ENCODE measurements at regions not wholly inside any gene's neighbourhood (a gene's known extent, or its start where the extent isn't known, plus 50 kb on each side); places are given as distances from the start of the nearest gene placed in this dataset.
"Not testable (repeated sequence)": the region's sequence is repeated elsewhere in the genome, so short reads cannot be mapped to it uniquely, and the experiment has no call there.

DNA sequence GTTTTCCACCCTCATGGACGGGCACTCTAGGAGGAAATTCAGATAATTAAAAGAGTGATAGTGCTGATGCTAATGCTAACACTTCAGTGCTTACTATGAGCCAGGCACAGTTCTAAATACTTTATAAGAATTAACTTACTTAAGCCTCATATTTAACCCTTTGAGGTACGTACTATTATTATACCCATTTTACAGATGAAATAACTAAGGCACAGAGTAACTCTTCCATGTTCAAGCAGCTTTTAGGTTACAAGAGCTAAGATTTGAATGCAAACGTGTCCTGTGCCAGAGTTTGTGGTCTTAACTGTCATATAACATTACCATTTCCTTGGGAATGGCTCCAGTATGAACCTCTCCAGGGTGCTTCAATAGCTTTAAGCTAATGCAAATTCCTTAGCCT lies 114.7 kb upstream of the PRR23C start:
- no peaks in the 10 kb centered on the region for H3K9me3 ChIP-seq
- no peak overlapping the region for H3K4me2 ChIP-seq
- H3K4me3 ChIP-seq: no peak overlapping the region
- no peaks in the 10 kb centered on the region for H4K20me1 ChIP-seq
- H3K36me3 ChIP-seq: no peaks in the 10 kb centered on the region
- H3K9ac ChIP-seq: no peak overlapping the region
- no peak for TF ChIP-seq Cebpa-rat (IDR thresholded peaks at IDR 0.05)
- no peaks in the 10 kb centered on the region for H3K27me3 ChIP-seq
- H3K27ac ChIP-seq: no peak overlapping the region
- no peaks in the 10 kb centered on the region for H3K4me1 ChIP-seq

DNA sequence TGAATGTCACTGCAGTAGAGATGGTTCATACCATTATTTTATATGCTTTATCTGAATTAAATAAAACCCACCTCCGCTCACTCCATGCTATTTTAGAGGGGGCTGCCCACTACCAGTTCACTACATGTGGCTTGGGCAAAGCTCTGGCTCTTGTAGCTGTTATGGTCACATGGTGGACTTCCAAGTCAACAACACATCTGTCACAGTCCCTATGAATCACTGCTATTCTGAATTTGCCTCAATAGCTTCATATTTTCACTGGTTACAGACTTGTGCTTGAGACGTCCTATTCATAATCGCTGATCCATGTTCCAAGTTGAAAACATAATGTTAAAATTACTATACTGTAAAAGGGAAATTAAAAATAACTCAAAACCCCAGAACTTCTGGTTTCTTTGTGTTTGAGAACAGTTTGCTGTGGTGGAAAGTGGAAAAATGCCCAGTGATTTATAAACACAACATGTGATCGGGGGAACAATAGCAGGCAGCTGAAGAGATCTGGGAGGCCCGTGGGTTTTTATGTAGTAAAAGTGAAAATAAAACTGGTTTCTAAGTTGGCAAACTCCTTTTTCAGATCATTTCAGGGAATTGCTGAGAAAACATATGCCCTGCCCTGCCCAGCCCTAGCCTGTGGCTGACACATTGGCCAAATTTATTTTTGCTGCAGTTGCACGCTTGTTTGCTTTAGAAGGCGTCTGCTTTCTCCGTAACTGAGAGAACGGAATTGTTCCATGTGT lies 128.8 kb upstream of the PRR23C start:
- Histone ChIP-seq H4K20me1 (no peaks in the 10 kb centered on the region), H3K4me2 (peak overlapping the region; percentile 63), H3K4me3 (peak overlapping the region; percentile 9; the same call in 1 of the 2 replicates), H3K9ac (peak overlapping the region; percentile 22; the same call in 1 of the 2 replicates), H3K27me3 (no peaks in the 10 kb centered on the region), H3K27ac (peak overlapping the region; percentile 56; the same call in 1 of the 2 replicates), H3K9me3 (no peaks in the 10 kb centered on the region; the same call in 1 of the 2 replicates), H3K36me3 (no peaks in the 10 kb centered on the region), H3K4me1 (peaks cover 16% of the 10 kb centered on the region)
- no peak for TF ChIP-seq Cebpa-rat (IDR thresholded peaks at IDR 0.05)

DNA sequence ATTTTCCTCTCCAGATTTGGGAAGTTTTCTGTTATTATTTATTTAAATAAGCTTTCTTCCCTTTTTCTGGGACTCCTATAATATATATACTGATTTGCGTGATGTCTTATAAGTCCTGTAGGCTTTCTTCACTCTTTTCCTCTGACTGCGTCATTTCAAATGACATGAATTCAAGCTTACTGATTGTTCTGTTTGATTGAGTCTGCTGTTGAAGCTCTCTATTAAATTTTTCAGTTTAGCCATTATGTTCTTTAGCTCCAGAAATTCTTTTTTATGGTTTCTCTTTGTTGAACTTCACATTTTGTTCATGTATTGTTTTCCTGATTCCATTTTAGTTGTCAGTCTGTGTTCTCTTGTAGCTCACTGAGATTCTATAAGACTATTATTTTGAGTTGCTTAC lies 135.8 kb upstream of the PRR23C start:
- Histone ChIP-seq H3K27me3 (no peaks in the 10 kb centered on the region), H3K9ac (no peak overlapping the region), H3K4me1 (no peaks in the 10 kb centered on the region), H3K27ac (no peak overlapping the region), H4K20me1 (no peaks in the 10 kb centered on the region), H3K4me2 (no peak overlapping the region), H3K4me3 (no peak overlapping the region), H3K9me3 (peaks cover 15% of the 10 kb centered on the region), H3K36me3 (no peaks in the 10 kb centered on the region)
- no peak for TF ChIP-seq Cebpa-rat (IDR thresholded peaks at IDR 0.05)

DNA sequence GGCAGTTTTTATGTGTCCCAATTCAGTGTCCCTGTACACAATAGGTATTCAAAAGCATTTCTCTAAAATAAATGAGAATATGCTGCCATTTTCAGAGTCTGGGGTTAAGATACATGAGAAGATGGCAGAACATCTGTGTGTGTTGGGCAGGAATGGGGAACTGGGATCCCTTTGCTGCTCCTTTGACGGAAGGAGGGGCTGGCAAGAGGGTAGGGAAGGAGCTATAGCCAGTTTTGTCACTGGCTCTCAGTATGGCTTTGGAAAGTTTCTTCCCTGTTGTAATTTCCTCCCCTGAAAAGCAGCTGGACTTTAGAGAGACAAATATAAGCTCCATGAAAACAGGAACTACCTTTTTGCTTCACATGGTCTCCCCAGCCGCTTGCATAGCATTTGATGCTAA lies 137.5 kb upstream of the PRR23C start:
- Histone ChIP-seq H3K4me1 (no peaks in the 10 kb centered on the region), H3K9me3 (peaks cover 15% of the 10 kb centered on the region), H3K36me3 (no peaks in the 10 kb centered on the region), H3K9ac (no peak overlapping the region), H3K27ac (no peak overlapping the region), H3K4me2 (no peak overlapping the region), H3K27me3 (no peaks in the 10 kb centered on the region), H4K20me1 (no peaks in the 10 kb centered on the region), H3K4me3 (no peak overlapping the region)
- no peak for TF ChIP-seq Cebpa-rat (IDR thresholded peaks at IDR 0.05)

DNA sequence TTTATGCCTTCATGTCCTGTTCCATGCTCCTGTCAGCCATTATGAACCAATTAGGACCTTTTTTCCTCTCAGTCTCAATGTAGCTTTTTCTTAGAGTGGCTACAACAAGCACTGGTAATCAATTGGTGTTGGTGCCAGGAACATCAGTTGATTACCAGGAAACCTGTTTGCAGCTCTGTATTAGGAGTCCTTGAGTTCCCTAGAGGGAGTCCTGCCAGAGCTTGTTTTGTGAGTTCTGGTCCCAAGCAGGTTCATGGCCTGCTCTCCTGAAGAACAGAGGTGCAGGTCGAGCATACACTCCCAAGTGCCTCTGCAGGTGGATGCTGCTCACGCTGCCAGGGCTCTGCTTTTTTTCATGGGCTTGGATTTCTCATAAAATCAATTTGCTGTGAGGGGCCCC lies 137.9 kb upstream of the PRR23C start:
- Histone ChIP-seq H3K27ac (no peak overlapping the region), H3K4me1 (no peaks in the 10 kb centered on the region), H4K20me1 (no peaks in the 10 kb centered on the region), H3K4me2 (no peak overlapping the region), H3K36me3 (no peaks in the 10 kb centered on the region), H3K27me3 (no peaks in the 10 kb centered on the region), H3K9me3 (peaks cover 15% of the 10 kb centered on the region), H3K9ac (no peak overlapping the region), H3K4me3 (no peak overlapping the region)
- no peak for TF ChIP-seq Cebpa-rat (IDR thresholded peaks at IDR 0.05)

DNA sequence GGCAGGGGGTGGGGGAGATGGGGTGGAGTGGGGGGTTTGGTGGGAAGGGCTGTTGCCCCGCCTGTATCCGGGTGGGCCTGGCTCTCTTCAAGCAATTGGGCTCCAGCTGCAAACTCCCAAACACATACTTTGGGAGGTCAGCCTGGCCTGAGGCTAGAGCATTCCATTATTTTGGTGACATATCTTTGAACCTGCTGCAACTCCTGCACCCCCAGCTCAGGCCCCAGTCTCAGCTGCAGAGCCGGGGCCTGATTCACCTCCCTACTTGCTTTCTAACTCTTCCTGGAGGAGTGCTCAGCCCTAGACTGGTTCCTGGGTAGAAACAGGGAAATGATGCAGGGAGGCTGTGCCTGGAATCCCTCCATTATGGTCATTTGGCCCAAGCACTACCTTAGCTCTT lies 140.8 kb upstream of the PRR23C start:
- Histone ChIP-seq H3K9me3 (peaks cover 9% of the 10 kb centered on the region), H3K27me3 (no peaks in the 10 kb centered on the region), H4K20me1 (no peaks in the 10 kb centered on the region), H3K4me1 (no peaks in the 10 kb centered on the region), H3K4me2 (no peak overlapping the region), H3K36me3 (no peaks in the 10 kb centered on the region), H3K4me3 (no peak overlapping the region), H3K27ac (no peak overlapping the region), H3K9ac (no peak overlapping the region)
- TF ChIP-seq Cebpa-rat (IDR thresholded peaks at IDR 0.05): no peak

DNA sequence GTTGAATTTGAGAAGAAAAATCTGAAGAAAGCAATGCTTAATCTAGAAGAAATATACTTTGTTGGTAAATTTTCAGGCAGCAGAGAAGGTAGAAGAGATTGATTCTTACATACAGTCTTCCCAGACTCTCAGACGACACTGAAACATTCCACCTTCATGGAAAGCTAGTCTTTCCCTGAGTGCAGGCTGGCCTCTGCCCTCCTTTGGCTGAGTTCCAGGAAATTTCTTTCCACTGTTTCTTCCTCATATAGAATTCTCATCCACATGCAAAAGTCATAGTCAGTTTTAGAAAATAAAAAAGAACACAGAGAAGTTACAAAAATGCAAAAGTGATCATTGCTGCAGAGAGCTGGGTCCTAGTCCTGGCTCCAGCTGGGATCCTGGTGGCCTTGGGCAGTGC lies 142.5 kb upstream of the PRR23C start:
- Histone ChIP-seq H3K4me1 (no peaks in the 10 kb centered on the region), H3K4me3 (no peak overlapping the region), H3K9me3 (no peaks in the 10 kb centered on the region), H3K36me3 (no peaks in the 10 kb centered on the region), H3K27me3 (no peaks in the 10 kb centered on the region), H3K27ac (no peak overlapping the region), H3K9ac (no peak overlapping the region), H3K4me2 (no peak overlapping the region), H4K20me1 (no peaks in the 10 kb centered on the region)
- no peak for TF ChIP-seq Cebpa-rat (IDR thresholded peaks at IDR 0.05)

DNA sequence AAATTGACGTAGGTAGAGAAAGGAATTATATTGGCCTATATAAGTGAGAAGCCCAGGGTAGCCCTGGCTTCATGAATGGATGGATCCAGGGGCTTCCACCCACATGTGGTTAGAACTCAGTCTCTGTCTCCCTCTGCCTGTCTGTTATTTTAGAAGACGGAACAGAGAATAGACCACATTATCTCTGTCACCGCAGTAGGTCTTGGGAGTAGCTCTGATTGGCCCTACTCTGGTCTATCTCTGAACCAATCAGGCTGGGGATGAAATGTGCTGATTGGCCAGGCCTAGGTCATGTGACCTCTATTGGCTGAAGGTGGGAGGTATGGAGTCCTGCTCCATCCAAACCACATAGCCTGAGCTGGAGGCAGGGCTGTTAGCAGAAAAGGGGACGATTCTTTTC lies 143.0 kb upstream of the PRR23C start:
- no peak for TF ChIP-seq Cebpa-rat (IDR thresholded peaks at IDR 0.05)
- no peak overlapping the region for H3K27ac ChIP-seq

DNA sequence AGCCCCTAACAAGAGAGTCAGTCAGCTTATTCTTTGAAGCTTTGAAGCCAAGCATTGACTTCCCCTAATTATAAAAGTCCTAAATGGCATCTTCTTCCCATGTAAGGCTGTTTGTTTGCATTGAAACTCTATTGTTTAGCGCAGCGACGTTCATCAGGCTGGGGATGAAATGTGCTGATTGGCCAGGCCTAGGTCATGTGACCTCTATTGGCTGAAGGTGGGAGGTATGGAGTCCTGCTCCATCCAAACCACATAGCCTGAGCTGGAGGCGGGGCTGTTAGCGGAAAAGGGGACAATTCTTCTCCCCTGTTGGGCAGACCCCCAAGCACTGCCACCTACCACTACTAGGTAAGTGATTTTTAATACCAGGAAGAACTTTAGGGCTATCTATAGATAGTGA lies 145.3 kb upstream of the PRR23C start:
- no peaks in the 10 kb centered on the region for H3K27me3 ChIP-seq

More for the DNA sequence above, 143.0 kb upstream of the PRR23C start:
- no peaks in the 10 kb centered on the region for H4K20me1 ChIP-seq
- no peaks in the 10 kb centered on the region for H3K4me1 ChIP-seq
- H3K4me3 ChIP-seq: no peak overlapping the region
- no peaks in the 10 kb centered on the region for H3K27me3 ChIP-seq
- H3K4me2 ChIP-seq: no peak overlapping the region
- no peak overlapping the region for H3K9ac ChIP-seq
- H3K9me3 ChIP-seq: no peaks in the 10 kb centered on the region
- H3K36me3 ChIP-seq: no peaks in the 10 kb centered on the region

DNA sequence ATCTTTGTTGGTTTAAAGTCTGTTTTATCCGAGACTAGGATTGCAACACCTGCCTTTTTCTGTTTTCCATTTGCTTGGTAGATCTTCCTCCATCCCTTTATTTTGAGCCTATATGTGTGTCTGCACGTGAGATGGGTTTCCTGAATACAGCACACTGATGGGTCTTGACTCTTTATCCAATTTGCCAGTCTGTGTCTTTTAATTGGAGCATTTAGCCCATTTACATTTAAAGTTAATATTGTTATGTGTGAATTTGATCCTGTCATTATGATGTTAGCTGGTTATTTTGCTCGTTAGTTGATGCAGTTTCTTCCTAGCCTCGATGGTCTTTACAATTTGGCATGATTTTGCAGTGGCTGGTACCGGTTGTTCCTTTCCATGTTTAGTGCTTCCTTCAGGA lies 149.4 kb upstream of the MRPS22 start:
- H3K9ac ChIP-seq, H3K4me2 ChIP-seq, H4K20me1 ChIP-seq, H3K27me3 ChIP-seq, H3K27ac ChIP-seq, H3K36me3 ChIP-seq, H3K4me3 ChIP-seq: not testable (repeated sequence)
- Histone ChIP-seq H3K9me3 (peaks cover 17% of the 10 kb centered on the region), H3K4me1 (peaks cover 21% of the 10 kb centered on the region)

More for the DNA sequence above, 145.3 kb upstream of the PRR23C start:
- TF ChIP-seq Cebpa-rat (IDR thresholded peaks at IDR 0.05): no peak
- 0 out of 2 replicates have a peak, but pooled peaks cover under 1% of the 10 kb centered on the region for H3K9me3 ChIP-seq
- no peak overlapping the region for H3K4me3 ChIP-seq
- H3K4me1 ChIP-seq: no peaks in the 10 kb centered on the region
- no peaks in the 10 kb centered on the region for H3K36me3 ChIP-seq
- H4K20me1 ChIP-seq: no peaks in the 10 kb centered on the region
- H3K9ac ChIP-seq: no peak overlapping the region
- no peak overlapping the region for H3K4me2 ChIP-seq
- H3K27ac ChIP-seq: no peak overlapping the region

DNA sequence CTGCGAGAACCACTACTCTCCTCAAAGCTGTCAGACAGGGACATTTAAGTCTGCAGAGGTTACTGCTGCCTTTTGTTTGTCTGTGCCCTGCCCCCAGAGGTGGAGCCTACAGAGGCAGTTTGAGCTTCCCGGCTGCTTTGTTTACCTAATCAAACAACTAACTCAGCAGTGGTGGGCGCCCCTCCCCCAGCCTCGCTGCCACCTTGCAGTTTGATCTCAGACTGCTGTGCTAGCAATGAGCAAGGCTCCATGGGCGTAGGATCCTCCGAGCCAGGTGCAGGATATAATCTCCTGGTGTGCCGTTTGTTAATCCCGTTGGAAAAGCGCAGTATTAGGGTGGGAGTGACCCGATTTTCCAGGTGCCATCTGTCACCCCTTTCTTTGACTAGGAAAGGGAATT lies 147.7 kb upstream of the MRPS22 start:
- not testable (repeated sequence) for H3K4me3 ChIP-seq, H3K27me3 ChIP-seq, H3K9ac ChIP-seq, H3K4me2 ChIP-seq, H4K20me1 ChIP-seq, H3K27ac ChIP-seq, H3K36me3 ChIP-seq
- peaks cover 17% of the 10 kb centered on the region for H3K9me3 ChIP-seq
- peaks cover 37% of the 10 kb centered on the region for H3K4me1 ChIP-seq
